Hepatocyte (in vitro differentiated cells): ENCODE measurements at regions not wholly inside any gene's neighbourhood (a gene's known extent, or its start where the extent isn't known, plus 50 kb on each side); places are given as distances from the start of the nearest gene placed in this dataset.

Experiments
- EZH2 ChIP-seq: fragments of 200-600 bp; sonication (generic); IDR thresholded peaks from 2 replicates; pipeline ENCODE4 v1.6.1; 2016; ENCODE audit warnings: antibody characterized with exemption, mild to moderate bottlenecking, borderline replicate concordance
- EZH2phosphoT487 ChIP-seq: fragments of 200-600 bp; sonication (generic); IDR thresholded peaks from one replicate; pipeline ENCODE4 v1.6.1; 2018; ENCODE audit warnings: antibody characterized with exemption, mild to moderate bottlenecking, low read depth, moderate library complexity; ENCODE audit not compliant: unreplicated experiment, severe bottlenecking
- TF ChIP-seq, protein P1 (sequence below): fragments of 200-600 bp; sonication (generic); IDR thresholded peaks from 2 replicates; pipeline ENCODE4 v1.5.1; 2016; ENCODE audit warnings: antibody characterized with exemption, mild to moderate bottlenecking; ENCODE audit not compliant: poor library complexity

DNA sequence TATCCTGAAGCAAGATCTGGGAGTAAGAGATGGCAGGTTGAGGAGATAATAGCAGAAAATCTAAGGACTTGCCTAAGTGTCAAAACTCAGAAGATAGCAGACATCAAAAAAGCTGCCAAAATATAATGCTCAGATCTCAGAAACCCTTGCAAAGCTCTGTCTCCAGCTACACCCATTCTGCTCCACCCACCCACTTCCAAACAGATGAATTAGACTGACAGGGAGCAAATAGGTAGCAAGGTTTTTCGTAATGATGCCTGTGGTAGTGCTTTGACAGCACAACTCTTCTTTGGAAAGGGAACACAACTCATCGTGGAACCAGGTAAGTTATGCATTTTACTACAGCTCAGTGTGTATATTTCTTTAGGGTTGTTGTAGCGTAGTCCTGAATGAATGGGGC lies 132.6 kb downstream of the DAD1 start:
- TF ChIP-seq, protein P1, sequence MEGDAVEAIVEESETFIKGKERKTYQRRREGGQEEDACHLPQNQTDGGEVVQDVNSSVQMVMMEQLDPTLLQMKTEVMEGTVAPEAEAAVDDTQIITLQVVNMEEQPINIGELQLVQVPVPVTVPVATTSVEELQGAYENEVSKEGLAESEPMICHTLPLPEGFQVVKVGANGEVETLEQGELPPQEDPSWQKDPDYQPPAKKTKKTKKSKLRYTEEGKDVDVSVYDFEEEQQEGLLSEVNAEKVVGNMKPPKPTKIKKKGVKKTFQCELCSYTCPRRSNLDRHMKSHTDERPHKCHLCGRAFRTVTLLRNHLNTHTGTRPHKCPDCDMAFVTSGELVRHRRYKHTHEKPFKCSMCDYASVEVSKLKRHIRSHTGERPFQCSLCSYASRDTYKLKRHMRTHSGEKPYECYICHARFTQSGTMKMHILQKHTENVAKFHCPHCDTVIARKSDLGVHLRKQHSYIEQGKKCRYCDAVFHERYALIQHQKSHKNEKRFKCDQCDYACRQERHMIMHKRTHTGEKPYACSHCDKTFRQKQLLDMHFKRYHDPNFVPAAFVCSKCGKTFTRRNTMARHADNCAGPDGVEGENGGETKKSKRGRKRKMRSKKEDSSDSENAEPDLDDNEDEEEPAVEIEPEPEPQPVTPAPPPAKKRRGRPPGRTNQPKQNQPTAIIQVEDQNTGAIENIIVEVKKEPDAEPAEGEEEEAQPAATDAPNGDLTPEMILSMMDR = no peak
- TF ChIP-seq EZH2phosphoT487 = no peak
- TF ChIP-seq EZH2 = no peak
